ENCODE measurements at regions not wholly inside any gene's neighbourhood (a gene's known extent, or its start where the extent isn't known, plus 50 kb on each side); places are given as distances from the start of the nearest gene placed in this dataset.

DNA sequence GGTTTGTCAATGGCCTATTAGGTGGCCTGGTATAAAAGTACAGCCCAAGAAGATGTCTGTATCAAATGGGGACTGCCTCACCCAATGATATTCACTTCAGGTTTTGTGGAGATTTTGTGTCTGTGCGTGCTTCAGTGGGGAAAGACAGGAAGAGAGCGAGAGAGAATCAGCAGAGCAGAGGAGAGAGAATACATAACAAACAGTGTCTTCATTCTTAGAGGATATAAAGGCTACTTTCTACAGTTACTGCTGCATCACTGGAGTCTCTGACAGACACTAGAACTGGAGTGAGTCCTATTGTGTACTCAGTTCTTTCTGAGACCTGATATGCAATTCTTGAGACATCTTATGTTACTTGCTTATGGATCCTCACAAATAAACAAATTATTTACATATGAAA, 115.0 kb downstream of the CASP12 start:
- no peak for DNase-seq
- no peaks in the 10 kb centered on the region for H3K36me3 ChIP-seq (ENCODE audit: control insufficient read depth, insufficient read depth, low read length)
- H2BK120ac ChIP-seq (ENCODE audit: low read depth, low read length): no peak overlapping the region
- no peak overlapping the region for H4K8ac ChIP-seq (ENCODE audit: low read depth in 2 of 2, low read length in 2 of 2)
- no peak overlapping the region for H2AFZ ChIP-seq (replicated peaks; ENCODE audit: low read length, poor library complexity)
- H3K23ac ChIP-seq (ENCODE audit: low read depth, low read length): no peak overlapping the region
- no peak overlapping the region for H2AK5ac ChIP-seq (ENCODE audit: low read depth, low read length)
- H2BK15ac ChIP-seq (ENCODE audit: low read depth, low read length): no peak overlapping the region
- no peak for ATAC-seq (ENCODE audit: low read depth)
- H3K9me1 ChIP-seq (ENCODE audit: insufficient read depth, low read length): no peaks in the 10 kb centered on the region
- H3K9ac ChIP-seq (ENCODE audit: low read depth, low read length): no peak overlapping the region
- H3K79me1 ChIP-seq (ENCODE audit: low read depth in 1 of 2, low read length in 2 of 2): no peaks in the 10 kb centered on the region
- H3K14ac ChIP-seq (replicated peaks; ENCODE audit: low read depth, low read length): no peak overlapping the region
- no peak overlapping the region for H4K5ac ChIP-seq (ENCODE audit: low read depth, low read length)
- no peaks in the 10 kb centered on the region for H3K4me1 ChIP-seq (ENCODE audit: control insufficient read depth, insufficient read depth, low read length)
- H4K20me1 ChIP-seq (ENCODE audit: insufficient read depth, low read length): no peaks in the 10 kb centered on the region
- POLR2A ChIA-PET (ENCODE audit: unreplicated experiment): no interaction called here
- dilution Hi-C loops (cut with HindIII; ENCODE audit: low sequenced_read_pairs, unreplicated experiment) (no loop called here), in situ Hi-C loops (cut with MboI; ENCODE audit: low sequenced_read_pairs) (no loop called here), intact Hi-C loops (cut with micrococcal nuclease) (no loop called here)
- H2BK5ac ChIP-seq (ENCODE audit: low read depth, low read length, poor library complexity, severe bottlenecking): no peak overlapping the region
- no peak overlapping the region for H2BK20ac ChIP-seq (ENCODE audit: low read depth, low read length)
- no peak overlapping the region for H2AK9ac ChIP-seq (replicated peaks; ENCODE audit: low read depth, low read length, poor library complexity)
- no peak for TF ChIP-seq POLR2A (IDR thresholded peaks at IDR 0.05; ENCODE audit: low read depth, low read length)
- no peak for TF ChIP-seq MAZ (IDR thresholded peaks at IDR 0.05; ENCODE audit: borderline replicate concordance, low read depth, low read length)
- TF ChIP-seq, protein P1, sequence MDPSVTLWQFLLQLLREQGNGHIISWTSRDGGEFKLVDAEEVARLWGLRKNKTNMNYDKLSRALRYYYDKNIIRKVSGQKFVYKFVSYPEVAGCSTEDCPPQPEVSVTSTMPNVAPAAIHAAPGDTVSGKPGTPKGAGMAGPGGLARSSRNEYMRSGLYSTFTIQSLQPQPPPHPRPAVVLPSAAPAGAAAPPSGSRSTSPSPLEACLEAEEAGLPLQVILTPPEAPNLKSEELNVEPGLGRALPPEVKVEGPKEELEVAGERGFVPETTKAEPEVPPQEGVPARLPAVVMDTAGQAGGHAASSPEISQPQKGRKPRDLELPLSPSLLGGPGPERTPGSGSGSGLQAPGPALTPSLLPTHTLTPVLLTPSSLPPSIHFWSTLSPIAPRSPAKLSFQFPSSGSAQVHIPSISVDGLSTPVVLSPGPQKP (IDR thresholded peaks at IDR 0.05; ENCODE audit: borderline replicate concordance, low read depth, low read length): no peak
- TF ChIP-seq FOS (IDR thresholded peaks at IDR 0.05; ENCODE audit: low read depth, low read length): no peak
- no peak for TF ChIP-seq SMC3 (IDR thresholded peaks at IDR 0.05; ENCODE audit: low read depth, low read length)
- TF ChIP-seq CHD1 (IDR thresholded peaks at IDR 0.05; ENCODE audit: low read depth, low read length): no peak
- no peak for TF ChIP-seq NFE2L2 (IDR thresholded peaks at IDR 0.05; ENCODE audit: low read depth, low read length)
- TF ChIP-seq, protein P2, sequence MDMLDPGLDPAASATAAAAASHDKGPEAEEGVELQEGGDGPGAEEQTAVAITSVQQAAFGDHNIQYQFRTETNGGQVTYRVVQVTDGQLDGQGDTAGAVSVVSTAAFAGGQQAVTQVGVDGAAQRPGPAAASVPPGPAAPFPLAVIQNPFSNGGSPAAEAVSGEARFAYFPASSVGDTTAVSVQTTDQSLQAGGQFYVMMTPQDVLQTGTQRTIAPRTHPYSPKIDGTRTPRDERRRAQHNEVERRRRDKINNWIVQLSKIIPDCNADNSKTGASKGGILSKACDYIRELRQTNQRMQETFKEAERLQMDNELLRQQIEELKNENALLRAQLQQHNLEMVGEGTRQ (IDR thresholded peaks at IDR 0.05; ENCODE audit: low read depth, low read length): no peak
- TF ChIP-seq RAD21 (IDR thresholded peaks at IDR 0.05; ENCODE audit: low read length): no peak
- TF ChIP-seq CEBPB (IDR thresholded peaks at IDR 0.05; ENCODE audit: low read depth, low read length): no peak
- no peak for TF ChIP-seq MAFK (IDR thresholded peaks at IDR 0.05; ENCODE audit: low read depth, low read length)
- TF ChIP-seq RCOR1 (IDR thresholded peaks at IDR 0.05; ENCODE audit: insufficient replicate concordance, low read length): no peak
- no peak for TF ChIP-seq BHLHE40 (IDR thresholded peaks at IDR 0.05; ENCODE audit: low read depth, low read length)
- TF ChIP-seq, protein P3, sequence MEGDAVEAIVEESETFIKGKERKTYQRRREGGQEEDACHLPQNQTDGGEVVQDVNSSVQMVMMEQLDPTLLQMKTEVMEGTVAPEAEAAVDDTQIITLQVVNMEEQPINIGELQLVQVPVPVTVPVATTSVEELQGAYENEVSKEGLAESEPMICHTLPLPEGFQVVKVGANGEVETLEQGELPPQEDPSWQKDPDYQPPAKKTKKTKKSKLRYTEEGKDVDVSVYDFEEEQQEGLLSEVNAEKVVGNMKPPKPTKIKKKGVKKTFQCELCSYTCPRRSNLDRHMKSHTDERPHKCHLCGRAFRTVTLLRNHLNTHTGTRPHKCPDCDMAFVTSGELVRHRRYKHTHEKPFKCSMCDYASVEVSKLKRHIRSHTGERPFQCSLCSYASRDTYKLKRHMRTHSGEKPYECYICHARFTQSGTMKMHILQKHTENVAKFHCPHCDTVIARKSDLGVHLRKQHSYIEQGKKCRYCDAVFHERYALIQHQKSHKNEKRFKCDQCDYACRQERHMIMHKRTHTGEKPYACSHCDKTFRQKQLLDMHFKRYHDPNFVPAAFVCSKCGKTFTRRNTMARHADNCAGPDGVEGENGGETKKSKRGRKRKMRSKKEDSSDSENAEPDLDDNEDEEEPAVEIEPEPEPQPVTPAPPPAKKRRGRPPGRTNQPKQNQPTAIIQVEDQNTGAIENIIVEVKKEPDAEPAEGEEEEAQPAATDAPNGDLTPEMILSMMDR (conservative IDR thresholded peaks at IDR 0.05; ENCODE audit: low read depth, low read length): no peak
- no peak for TF ChIP-seq RFX5 (IDR thresholded peaks at IDR 0.05; ENCODE audit: low read depth, low read length)
- no peak for TF ChIP-seq MXI1 (IDR thresholded peaks at IDR 0.05; ENCODE audit: borderline replicate concordance, low read depth, low read length)
- H3K27ac ChIP-seq (ENCODE audit: insufficient read depth, low read length): no peak overlapping the region
- CTCF ChIA-PET: no interaction called here
- no peak overlapping the region for H3K18ac ChIP-seq (ENCODE audit: low read depth, low read length)
- WGBS, 2 experiments (ENCODE audit: extremely low coverage in 2 of 2, insufficient read length in 1 of 2): no CpG with 5 or more reads among the region's 2 CpGs
- H3K4me2 ChIP-seq (ENCODE audit: low read depth, low read length): no peak overlapping the region
- no TSS peak for BruUV-seq (replicated peaks)
- no peaks in the 10 kb centered on the region for H3K9me3 ChIP-seq (ENCODE audit: control insufficient read depth, insufficient read depth, low read length)
- H3K56ac ChIP-seq (ENCODE audit: extremely low read depth, insufficient read depth, low read length): no peak overlapping the region
- H3K4me3 ChIP-seq (ENCODE audit: insufficient read depth, low read depth, low read length): no peak overlapping the region
- H3K4ac ChIP-seq (ENCODE audit: low read depth, low read length): no peak overlapping the region
- no peak overlapping the region for H4K91ac ChIP-seq (ENCODE audit: insufficient read depth, low read depth, low read length)
- H3K27me3 ChIP-seq (ENCODE audit: control insufficient read depth, insufficient read depth, low read length): no peaks in the 10 kb centered on the region

All from IMR-90 (cell line).